ENCODE measurements at regions not wholly inside any gene's neighbourhood (a gene's known extent, or its start where the extent isn't known, plus 50 kb on each side); places are given as distances from the start of the nearest gene placed in this dataset.

- TF ChIP-seq CTCF (IDR thresholded peaks at IDR 0.05): no peak
- Mint-ChIP-seq H3K27ac (ENCODE audit: unreplicated experiment) (no peak overlapping the region), H3K27me3 (ENCODE audit: low read depth) (peaks cover 2% of the 10 kb centered on the region), H3K4me1 (ENCODE audit: low read depth) (no peaks in the 10 kb centered on the region), H3K4me3 (ENCODE audit: unreplicated experiment) (no peak overlapping the region), H3K36me3 (ENCODE audit: low read depth) (no peaks in the 10 kb centered on the region), H3K9me3 (ENCODE audit: low read depth) (no peaks in the 10 kb centered on the region)
- DNase-seq (ENCODE audit: low spot score): no peak
These were observed 544.9 kb downstream of the NSUN3 start for GRCh38 chr3:94607778-94608177.

- H3K9me3 Mint-ChIP-seq (ENCODE audit: low read depth): no peaks in the 10 kb centered on the region
- no peaks in the 10 kb centered on the region for H3K27me3 Mint-ChIP-seq (ENCODE audit: low read depth)
- TF ChIP-seq CTCF (IDR thresholded peaks at IDR 0.05): no peak
- no peak overlapping the region for H3K4me3 Mint-ChIP-seq (ENCODE audit: unreplicated experiment)
- DNase-seq (ENCODE audit: low spot score): no peak
- H3K27ac Mint-ChIP-seq (ENCODE audit: unreplicated experiment): no peak overlapping the region
- H3K36me3 Mint-ChIP-seq (ENCODE audit: low read depth): no peaks in the 10 kb centered on the region
- H3K4me1 Mint-ChIP-seq (ENCODE audit: low read depth): no peaks in the 10 kb centered on the region
These were observed 547.0 kb downstream of the NSUN3 start for GRCh38 chr3:94609908-94610307.

GRCh38 chr3:94611596-94611995 lies 548.7 kb downstream of the NSUN3 start:
- no peak overlapping the region for H3K27ac Mint-ChIP-seq (ENCODE audit: unreplicated experiment)

GRCh38 chr3:94612631-94613030 lies 549.8 kb downstream of the NSUN3 start:
- no peak for DNase-seq (ENCODE audit: low spot score)
- H3K27ac Mint-ChIP-seq (ENCODE audit: unreplicated experiment): no peak overlapping the region
- no peak overlapping the region for H3K4me3 Mint-ChIP-seq (ENCODE audit: unreplicated experiment)
- H3K27me3 Mint-ChIP-seq (ENCODE audit: low read depth): no peaks in the 10 kb centered on the region
- TF ChIP-seq CTCF (IDR thresholded peaks at IDR 0.05): no peak
- H3K9me3 Mint-ChIP-seq (ENCODE audit: low read depth): no peaks in the 10 kb centered on the region
- no peaks in the 10 kb centered on the region for H3K36me3 Mint-ChIP-seq (ENCODE audit: low read depth)
- no peaks in the 10 kb centered on the region for H3K4me1 Mint-ChIP-seq (ENCODE audit: low read depth)

More at GRCh38 chr3:94611596-94611995, 548.7 kb downstream of the NSUN3 start:
- Mint-ChIP-seq H3K27me3 (ENCODE audit: low read depth) (no peaks in the 10 kb centered on the region), H3K4me3 (ENCODE audit: unreplicated experiment) (no peak overlapping the region), H3K36me3 (ENCODE audit: low read depth) (no peaks in the 10 kb centered on the region), H3K9me3 (ENCODE audit: low read depth) (no peaks in the 10 kb centered on the region), H3K4me1 (ENCODE audit: low read depth) (no peaks in the 10 kb centered on the region)
- TF ChIP-seq CTCF (IDR thresholded peaks at IDR 0.05): no peak
- DNase-seq (ENCODE audit: low spot score): no peak

- TF ChIP-seq CTCF (IDR thresholded peaks at IDR 0.05): no peak
- DNase-seq (ENCODE audit: low spot score): no peak
- H3K4me3 Mint-ChIP-seq (ENCODE audit: unreplicated experiment): no peak overlapping the region
- H3K4me1 Mint-ChIP-seq (ENCODE audit: low read depth): no peaks in the 10 kb centered on the region
- no peaks in the 10 kb centered on the region for H3K36me3 Mint-ChIP-seq (ENCODE audit: low read depth)
- H3K9me3 Mint-ChIP-seq (ENCODE audit: low read depth): no peaks in the 10 kb centered on the region
- H3K27me3 Mint-ChIP-seq (ENCODE audit: low read depth): no peaks in the 10 kb centered on the region
- no peak overlapping the region for H3K27ac Mint-ChIP-seq (ENCODE audit: unreplicated experiment)
These were observed 551.3 kb downstream of the NSUN3 start for GRCh38 chr3:94614192-94614591.

All from chondrocyte (in vitro differentiated cells).